H1 (cell line): ENCODE measurements at regions not wholly inside any gene's neighbourhood (a gene's known extent, or its start where the extent isn't known, plus 50 kb on each side); places are given as distances from the start of the nearest gene placed in this dataset. TPM values are rescaled to one million over a fixed set of nuclear protein-coding genes. Genes with fewer than 3 reads are reported as not detected.

ENCODE experiments used
- EP300 ChIP-seq, 2 experiments: IDR thresholded peaks; 1 replicate in 1 of 2; 2 replicates in 1 of 2; pipeline ENCODE4 v1.6.1; 2011 to 2012; ENCODE audit warnings: low read depth in 2 of 2, low read length in 2 of 2, mild to moderate bottlenecking in 2 of 2, borderline replicate concordance in 1 of 2, inconsistent platforms in 1 of 2, moderate library complexity in 1 of 2
- small RNA-seq: library from polyadenylated mRNA; stranded (forward); fragments of <200 nt; extraction: miRNeasy Mini kit (QIAGEN cat#:217004); gene quantifications from one replicate; pipeline ENCODE3, GENCODE V24; 2013; ENCODE audit not compliant: insufficient read depth

DNA sequence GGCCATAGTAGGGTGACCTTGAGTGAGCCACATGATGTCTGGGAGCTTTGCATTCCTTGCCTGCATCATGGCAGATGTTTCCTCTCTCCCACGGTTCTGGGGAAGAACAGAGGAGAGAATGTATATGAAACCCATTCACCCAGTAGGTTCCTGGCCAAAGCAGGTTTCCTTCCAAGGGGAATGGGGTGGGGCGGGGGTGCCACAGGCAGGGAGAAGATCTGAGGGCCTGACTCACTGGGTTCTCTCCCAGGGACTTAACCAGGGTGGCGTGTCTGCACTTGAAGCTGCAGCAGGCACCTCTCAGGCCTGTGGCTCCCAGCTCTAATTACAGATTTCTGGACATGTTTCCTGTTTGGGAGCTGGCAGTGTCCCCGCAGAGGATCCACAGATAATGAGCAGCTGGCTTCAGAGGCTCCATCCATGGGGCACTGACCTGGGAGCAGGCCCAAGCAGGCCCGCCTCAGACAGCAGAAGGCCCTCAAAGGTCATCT, 50.2 kb upstream of the ZMIZ1 start (continued):
- no peak for TF ChIP-seq EP300 (IDR thresholded peaks at IDR 0.05; ENCODE audit: borderline replicate concordance in 1 of 2, low read depth in 2 of 2, low read length in 2 of 2)

Small RNA genes lying in the stretch of these regions (small RNA-seq; reads per million reads assigned to genes)
- not detected for gene RF00056
